Keratinocyte (primary cell): ENCODE measurements at regions not wholly inside any gene's neighbourhood (a gene's known extent, or its start where the extent isn't known, plus 50 kb on each side); places are given as distances from the start of the nearest gene placed in this dataset.

Experiments
- DNase-seq: peaks from one replicate; pipeline ENCODE4 v3.0.0-alpha.2; 2011; ENCODE audit warnings: low read depth, missing footprints, low spot score
- FAIRE-seq: peaks from 2 replicates; lab custom pipeline; 2011; peaks lifted over from hg19 to GRCh38; lab: Jason Lieb, UNC
- H2AFZ ChIP-seq: 2 replicates; pipeline ENCODE4 v1.6.0; 2012; ENCODE audit warnings: low read length, control low read depth, inconsistent platforms; ENCODE audit not compliant: control insufficient read depth
- H3K27ac ChIP-seq: 2 replicates; pipeline ENCODE4 v1.5.1; 2011; ENCODE audit warnings: low read length; ENCODE audit not compliant: control insufficient read depth, insufficient read depth
- H3K27me3 ChIP-seq: 3 replicates; pipeline ENCODE4 v1.6.0; 2011; ENCODE audit warnings: low read length; ENCODE audit not compliant: control insufficient read depth, insufficient read depth; ENCODE audit errors: extremely low read depth
- H3K36me3 ChIP-seq, 2 experiments: 2 replicates in 1 of 2; 3 replicates in 1 of 2; pipeline ENCODE4 v1.5.1; 2011; ENCODE audit warnings: low read length in 2 of 2, mild to moderate bottlenecking in 1 of 2; ENCODE audit not compliant: control insufficient read depth in 2 of 2, insufficient read depth in 2 of 2; ENCODE audit errors: extremely low read depth in 1 of 2
- H3K4me1 ChIP-seq: 3 replicates; pipeline ENCODE4 v1.5.1; 2011; ENCODE audit warnings: low read length; ENCODE audit not compliant: control insufficient read depth, insufficient read depth; ENCODE audit errors: extremely low read depth
- H3K4me2 ChIP-seq: 3 replicates; pipeline ENCODE4 v1.6.0; 2011; ENCODE audit warnings: low read depth, low read length; ENCODE audit not compliant: control insufficient read depth, insufficient read depth; ENCODE audit errors: extremely low read depth
- H3K4me3 ChIP-seq, 3 experiments: fragments of 200-600 bp in 1 of 3; sonication (generic) in 1 of 3; 2 replicates in 2 of 3; 3 replicates in 1 of 3; pipeline ENCODE4 v1.5.1; 2011 to 2016; ENCODE audit warnings: low read length in 3 of 3, mild to moderate bottlenecking in 3 of 3, control low read depth in 2 of 3, inconsistent platforms in 1 of 3, low read depth in 1 of 3, mixed read lengths in 1 of 3, mixed run types in 1 of 3, moderate library complexity in 1 of 3; ENCODE audit not compliant: control insufficient read depth in 2 of 3, insufficient read depth in 2 of 3; ENCODE audit errors: extremely low read depth in 1 of 3
- H3K79me2 ChIP-seq: 2 replicates; pipeline ENCODE4 v1.6.0; 2012; ENCODE audit warnings: low read length; ENCODE audit not compliant: control insufficient read depth, insufficient read depth
- H3K9ac ChIP-seq: 3 replicates; pipeline ENCODE4 v1.6.0; 2011; ENCODE audit warnings: low read length; ENCODE audit not compliant: control insufficient read depth, insufficient read depth; ENCODE audit errors: extremely low read depth
- H3K9me1 ChIP-seq: 3 replicates; pipeline ENCODE4 v1.6.0; 2011; ENCODE audit warnings: low read length; ENCODE audit not compliant: control insufficient read depth, insufficient read depth; ENCODE audit errors: extremely low read depth
- H3K9me3 ChIP-seq: 2 replicates; pipeline ENCODE4 v1.5.1; 2012; ENCODE audit warnings: low read depth, low read length; ENCODE audit not compliant: control insufficient read depth
- H4K20me1 ChIP-seq: 3 replicates; pipeline ENCODE4 v1.6.0; 2011; ENCODE audit warnings: low read length; ENCODE audit not compliant: control insufficient read depth, insufficient read depth; ENCODE audit errors: extremely low read depth
- CTCF ChIP-seq, 3 experiments: IDR thresholded peaks in 1 of 3; conservative IDR thresholded peaks in 1 of 3; optimal IDR thresholded peaks in 1 of 3; 2 replicates in 2 of 3; 3 replicates in 1 of 3; pipeline versions ENCODE3 to v1.5.1; 2011; ENCODE audit warnings: low read length in 3 of 3, mild to moderate bottlenecking in 3 of 3, moderate library complexity in 2 of 3, control low read depth in 1 of 3, inconsistent platforms in 1 of 3; ENCODE audit not compliant: insufficient read depth in 2 of 3; ENCODE audit errors: extremely low read depth in 1 of 3
- EZH2 ChIP-seq: IDR thresholded peaks from one replicate; pipeline ENCODE4 v1.6.1; 2012; ENCODE audit warnings: inconsistent platforms, mild to moderate bottlenecking, low read length, moderate library complexity
- dilution Hi-C: fragments of 300-500 bp; cut with MboI; formaldehyde crosslinking; loops from one replicate; pipeline ENCODE4 v1.7.0; 2020; ENCODE audit warnings: low sequenced_read_pairs; ENCODE audit not compliant: extremely low pct_ligation_motif_present

- Histone ChIP-seq H3K9me1 (no peaks in the 10 kb centered on the region), H3K9ac (no peak overlapping the region), H3K27ac (no peak overlapping the region), H3K4me1 (no peaks in the 10 kb centered on the region), H3K9me3 (peaks cover 8% of the 10 kb centered on the region), H3K79me2 (no peaks in the 10 kb centered on the region), H3K4me3 (no peak overlapping the region), H2AFZ (no peak overlapping the region), H4K20me1 (no peaks in the 10 kb centered on the region), H3K4me2 (no peak overlapping the region), H3K27me3 (no peaks in the 10 kb centered on the region), H3K36me3 (no peaks in the 10 kb centered on the region)
- DNase-seq (no peak), FAIRE-seq (no peak)
- dilution Hi-C loops, result no loop called here
- TF ChIP-seq CTCF (optimal IDR thresholded peaks at IDR 0.05 in 1 of 3, IDR thresholded peaks at IDR 0.05 in 1 of 3, conservative IDR thresholded peaks at IDR 0.05 in 1 of 3; ENCODE audit: extremely low read depth in 1 of 3, insufficient read depth in 2 of 3, low read length in 3 of 3), result no peak
- TF ChIP-seq EZH2, result no peak
Measured at GRCh38 chr15:26358708-26359107, 414.2 kb downstream of the GABRB3 start.

DNA sequence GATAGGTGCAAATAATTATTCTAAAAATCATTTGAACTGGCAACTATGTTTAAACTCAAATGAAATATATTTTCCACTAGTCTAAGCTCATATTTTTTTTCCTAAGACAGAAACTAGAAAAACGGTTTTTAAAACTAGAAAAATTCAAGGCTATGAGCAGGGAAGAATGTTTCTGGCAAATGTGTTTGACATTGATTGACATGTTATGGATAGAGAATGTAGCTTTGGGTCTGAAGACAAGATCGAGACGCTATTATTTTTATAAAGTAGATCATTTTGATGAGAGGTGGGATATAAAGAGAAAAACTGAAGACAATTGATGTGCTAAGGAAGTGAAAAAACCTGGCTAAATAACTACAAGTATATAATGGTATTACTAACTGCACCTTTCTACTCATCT, 415.2 kb downstream of the GABRB3 start:
- Histone ChIP-seq H3K9me1 (no peaks in the 10 kb centered on the region), H3K4me3 (no peak overlapping the region), H3K27me3 (no peaks in the 10 kb centered on the region), H3K4me2 (no peak overlapping the region), H3K79me2 (no peaks in the 10 kb centered on the region), H3K27ac (no peak overlapping the region), H3K4me1 (no peaks in the 10 kb centered on the region), H3K9me3 (peaks cover 8% of the 10 kb centered on the region), H3K9ac (no peak overlapping the region), H3K36me3 (no peaks in the 10 kb centered on the region), H2AFZ (no peak overlapping the region), H4K20me1 (no peaks in the 10 kb centered on the region)
- TF ChIP-seq CTCF (optimal IDR thresholded peaks at IDR 0.05 in 1 of 3, IDR thresholded peaks at IDR 0.05 in 1 of 3, conservative IDR thresholded peaks at IDR 0.05 in 1 of 3; ENCODE audit: extremely low read depth in 1 of 3, insufficient read depth in 2 of 3, low read length in 3 of 3) (no peak), EZH2 (no peak)
- no peak for DNase-seq
- dilution Hi-C loops, result no loop called here
- no peak for FAIRE-seq
